WTC11 (cell line): ENCODE measurements at regions not wholly inside any gene's neighbourhood (a gene's known extent, or its start where the extent isn't known, plus 50 kb on each side); places are given as distances from the start of the nearest gene placed in this dataset.

Experiments used
- ATAC-seq: fragments of 200-7000 bp; cut with Tn5 transposase; 2 replicates; pipeline ENCODE4 v1.10.0; 2021; ENCODE audit warnings: mild to moderate bottlenecking, moderate library complexity
- CTCF ChIA-PET: fragments of 300-600 bp; sonication (Branson Sonifier 250); formaldehyde crosslinking; loops from one replicate; lab custom pipeline; 2021; ENCODE audit warnings: antibody characterized with exemption; lab: Charles Lee
- POLR2A ChIA-PET: fragments of 350-600 bp; sonication (Branson Sonifier 250); formaldehyde crosslinking; loops from one replicate; lab custom pipeline; 2021; ENCODE audit warnings: antibody characterized with exemption; lab: Charles Lee
- DNase-seq: peaks from one replicate; pipeline ENCODE4 v3.0.0; 2021; ENCODE audit warnings: low spot score
- H3K27ac Mint-ChIP-seq: 2 replicates; pipeline ENCODE4 v1.8.0; 2021; ENCODE audit warnings: mixed read lengths
- H3K27me3 Mint-ChIP-seq: 2 replicates; pipeline ENCODE4 v1.8.0; 2021; ENCODE audit warnings: low read depth, mild to moderate bottlenecking, moderate library complexity, mixed read lengths
- H3K36me3 Mint-ChIP-seq: 2 replicates; pipeline ENCODE4 v1.8.0; 2021; ENCODE audit warnings: mixed read lengths
- H3K4me1 Mint-ChIP-seq: 2 replicates; pipeline ENCODE4 v1.8.0; 2022; ENCODE audit warnings: mixed read lengths
- H3K4me3 Mint-ChIP-seq: 2 replicates; pipeline ENCODE4 v1.8.0; 2021; ENCODE audit warnings: mild to moderate bottlenecking, moderate library complexity, mixed read lengths
- H3K9me3 Mint-ChIP-seq: 2 replicates; pipeline ENCODE4 v1.8.0; 2021; ENCODE audit warnings: mixed read lengths
- ATF1 ChIP-seq: sonication (generic); formaldehyde crosslinking; IDR thresholded peaks from 2 replicates; pipeline ENCODE4 v1.8.1; 2023; ENCODE audit warnings: mild to moderate bottlenecking, moderate library complexity, missing genetic modification reagents
- CREB1 ChIP-seq: sonication (generic); formaldehyde crosslinking; IDR thresholded peaks from 2 replicates; pipeline ENCODE4 v1.8.0; 2023; ENCODE audit warnings: mild to moderate bottlenecking, missing genetic modification reagents
- ETV6 ChIP-seq: sonication (generic); formaldehyde crosslinking; IDR thresholded peaks from 2 replicates; pipeline ENCODE4 v1.8.1; 2022; ENCODE audit warnings: mild to moderate bottlenecking, missing genetic modification reagents
- FOXP1 ChIP-seq: sonication (generic); formaldehyde crosslinking; IDR thresholded peaks from 2 replicates; pipeline ENCODE4 v1.8.0; 2022; ENCODE audit warnings: missing genetic modification reagents, mild to moderate bottlenecking, moderate library complexity, borderline replicate concordance
- GRHL2 ChIP-seq: fragments of 250-450 bp; sonication (Bioruptor Pico); IDR thresholded peaks from 2 replicates; pipeline ENCODE4 v1.8.0; 2022; ENCODE audit warnings: mild to moderate bottlenecking, moderate library complexity; ENCODE audit not compliant: insufficient replicate concordance, severe bottlenecking
- JUN ChIP-seq: sonication (generic); formaldehyde crosslinking; IDR thresholded peaks from 2 replicates; pipeline ENCODE4 v1.8.0; 2023; ENCODE audit warnings: mild to moderate bottlenecking, missing genetic modification reagents
- MXD4 ChIP-seq: fragments of 250-450 bp; sonication (Bioruptor Pico); IDR thresholded peaks from 2 replicates; pipeline ENCODE4 v1.8.0; 2021; ENCODE audit warnings: mild to moderate bottlenecking, moderate library complexity, borderline replicate concordance
- MYBL2 ChIP-seq: sonication (generic); formaldehyde crosslinking; IDR thresholded peaks from 2 replicates; pipeline ENCODE4 v1.8.1; 2023; ENCODE audit warnings: mild to moderate bottlenecking, moderate library complexity, missing genetic modification reagents
- NR1H2 ChIP-seq: sonication (generic); formaldehyde crosslinking; IDR thresholded peaks from 2 replicates; pipeline ENCODE4 v1.9.0; 2021; ENCODE audit warnings: mild to moderate bottlenecking, moderate library complexity, missing genetic modification reagents
- NR3C1 ChIP-seq: sonication (generic); formaldehyde crosslinking; conservative IDR thresholded peaks from 2 replicates; pipeline ENCODE4 v1.8.1; 2023; ENCODE audit warnings: low read depth, mild to moderate bottlenecking, missing genetic modification reagents
- RELA ChIP-seq: sonication (generic); formaldehyde crosslinking; IDR thresholded peaks from 2 replicates; pipeline ENCODE4 v1.8.1; 2022; ENCODE audit warnings: missing genetic modification reagents, mild to moderate bottlenecking, borderline replicate concordance
- RORB ChIP-seq: fragments of 250-450 bp; sonication (Bioruptor Pico); IDR thresholded peaks from 2 replicates; pipeline ENCODE4 v1.9.0; 2021; ENCODE audit warnings: mild to moderate bottlenecking
- SOX15 ChIP-seq: fragments of 250-450 bp; sonication (Bioruptor Pico); IDR thresholded peaks from 2 replicates; pipeline ENCODE4 v1.9.0; 2021; ENCODE audit warnings: mild to moderate bottlenecking
- SP1 ChIP-seq: sonication (generic); formaldehyde crosslinking; conservative IDR thresholded peaks from 2 replicates; pipeline ENCODE4 v1.8.1; 2022; ENCODE audit warnings: missing genetic modification reagents
- ZNF232 ChIP-seq: sonication (generic); formaldehyde crosslinking; IDR thresholded peaks from 2 replicates; pipeline ENCODE4 v1.8.0; 2022; ENCODE audit warnings: mild to moderate bottlenecking, missing genetic modification reagents
- ZNF263 ChIP-seq: sonication (generic); formaldehyde crosslinking; IDR thresholded peaks from 2 replicates; pipeline ENCODE4 v1.8.1; 2022; ENCODE audit warnings: low read depth, mild to moderate bottlenecking, moderate library complexity, missing genetic modification reagents
- TF ChIP-seq, protein P1 (sequence below): sonication (generic); formaldehyde crosslinking; IDR thresholded peaks from 2 replicates; pipeline ENCODE4 v1.8.1; 2023; ENCODE audit warnings: mild to moderate bottlenecking, missing genetic modification reagents, moderate library complexity
- TF ChIP-seq, protein P2 (sequence below): sonication (generic); formaldehyde crosslinking; conservative IDR thresholded peaks from 2 replicates; pipeline ENCODE4 v1.8.1; 2022; ENCODE audit warnings: mild to moderate bottlenecking, missing genetic modification reagents
- TF ChIP-seq, protein P3 (sequence below): sonication (generic); formaldehyde crosslinking; IDR thresholded peaks from 2 replicates; pipeline ENCODE4 v1.8.1; 2022; ENCODE audit warnings: mild to moderate bottlenecking, moderate library complexity, missing genetic modification reagents
- TF ChIP-seq, protein P4 (sequence below): fragments of 250-450 bp; sonication (Bioruptor Pico); IDR thresholded peaks from 2 replicates; pipeline ENCODE4 v1.9.0; 2021; ENCODE audit warnings: mild to moderate bottlenecking
- TF ChIP-seq, protein P5 (sequence below): sonication (generic); formaldehyde crosslinking; IDR thresholded peaks from 2 replicates; pipeline ENCODE4 v1.8.1; 2022; ENCODE audit warnings: mild to moderate bottlenecking, missing genetic modification reagents, moderate library complexity, borderline replicate concordance
- TF ChIP-seq, protein P6 (sequence below): fragments of 250-450 bp; sonication (Bioruptor Pico); IDR thresholded peaks from 2 replicates; pipeline ENCODE4 v1.8.0; 2021; ENCODE audit warnings: mild to moderate bottlenecking
- TF ChIP-seq, protein P7 (sequence below): sonication (generic); formaldehyde crosslinking; IDR thresholded peaks from 2 replicates; pipeline ENCODE4 v1.8.1; 2023; ENCODE audit warnings: mild to moderate bottlenecking, moderate library complexity, missing genetic modification reagents
- TF ChIP-seq, protein P8 (sequence below): sonication (generic); formaldehyde crosslinking; IDR thresholded peaks from 2 replicates; pipeline ENCODE4 v1.8.1; 2023; ENCODE audit warnings: mild to moderate bottlenecking, missing genetic modification reagents

DNA sequence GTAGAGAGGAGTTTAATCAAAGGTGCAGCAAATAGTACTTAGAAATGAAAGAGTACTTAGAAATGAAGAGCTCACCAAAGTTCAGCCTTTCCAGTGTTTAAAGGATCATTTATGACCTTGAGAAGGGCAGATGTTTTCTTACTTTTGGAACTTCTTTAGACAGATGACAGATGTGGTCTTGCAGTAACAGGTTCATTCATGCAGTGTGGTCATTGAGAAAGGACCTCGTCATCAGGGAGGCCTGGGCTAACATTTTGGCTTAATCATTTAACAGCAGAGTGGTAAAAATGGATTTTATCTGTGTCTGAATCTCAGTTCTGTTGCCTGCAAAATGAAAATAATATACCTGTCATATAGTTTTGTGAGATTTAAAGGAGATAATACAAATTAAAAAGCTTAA lies 75.1 kb upstream of the NT5C1B start:
- CTCF ChIA-PET = no interaction called here
- DNase-seq = no peak
- no peak for TF ChIP-seq RELA
- TF ChIP-seq, protein P1, sequence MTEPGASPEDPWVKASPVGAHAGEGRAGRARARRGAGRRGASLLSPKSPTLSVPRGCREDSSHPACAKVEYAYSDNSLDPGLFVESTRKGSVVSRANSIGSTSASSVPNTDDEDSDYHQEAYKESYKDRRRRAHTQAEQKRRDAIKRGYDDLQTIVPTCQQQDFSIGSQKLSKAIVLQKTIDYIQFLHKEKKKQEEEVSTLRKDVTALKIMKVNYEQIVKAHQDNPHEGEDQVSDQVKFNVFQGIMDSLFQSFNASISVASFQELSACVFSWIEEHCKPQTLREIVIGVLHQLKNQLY (CRISPR knock-in tag) = no peak
- TF ChIP-seq, protein P2, sequence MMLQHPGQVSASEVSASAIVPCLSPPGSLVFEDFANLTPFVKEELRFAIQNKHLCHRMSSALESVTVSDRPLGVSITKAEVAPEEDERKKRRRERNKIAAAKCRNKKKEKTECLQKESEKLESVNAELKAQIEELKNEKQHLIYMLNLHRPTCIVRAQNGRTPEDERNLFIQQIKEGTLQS (CRISPR knock-in tag) = no peak
- TF ChIP-seq MYBL2 (CRISPR knock-in tag) = no peak
- TF ChIP-seq, protein P3, sequence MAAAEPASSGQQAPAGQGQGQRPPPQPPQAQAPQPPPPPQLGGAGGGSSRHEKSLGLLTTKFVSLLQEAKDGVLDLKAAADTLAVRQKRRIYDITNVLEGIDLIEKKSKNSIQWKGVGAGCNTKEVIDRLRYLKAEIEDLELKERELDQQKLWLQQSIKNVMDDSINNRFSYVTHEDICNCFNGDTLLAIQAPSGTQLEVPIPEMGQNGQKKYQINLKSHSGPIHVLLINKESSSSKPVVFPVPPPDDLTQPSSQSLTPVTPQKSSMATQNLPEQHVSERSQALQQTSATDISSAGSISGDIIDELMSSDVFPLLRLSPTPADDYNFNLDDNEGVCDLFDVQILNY = no peak
- TF ChIP-seq GRHL2 (CRISPR knock-in tag) = no peak
- TF ChIP-seq JUN (CRISPR knock-in tag) = no peak
- no peak for TF ChIP-seq ATF1 (CRISPR knock-in tag)
- no peak for TF ChIP-seq CREB1
- TF ChIP-seq, protein P4, sequence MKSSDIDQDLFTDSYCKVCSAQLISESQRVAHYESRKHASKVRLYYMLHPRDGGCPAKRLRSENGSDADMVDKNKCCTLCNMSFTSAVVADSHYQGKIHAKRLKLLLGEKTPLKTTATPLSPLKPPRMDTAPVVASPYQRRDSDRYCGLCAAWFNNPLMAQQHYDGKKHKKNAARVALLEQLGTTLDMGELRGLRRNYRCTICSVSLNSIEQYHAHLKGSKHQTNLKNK (CRISPR knock-in tag) = no peak
- TF ChIP-seq ZNF263 (CRISPR knock-in tag) = no peak
- TF ChIP-seq, protein P5, sequence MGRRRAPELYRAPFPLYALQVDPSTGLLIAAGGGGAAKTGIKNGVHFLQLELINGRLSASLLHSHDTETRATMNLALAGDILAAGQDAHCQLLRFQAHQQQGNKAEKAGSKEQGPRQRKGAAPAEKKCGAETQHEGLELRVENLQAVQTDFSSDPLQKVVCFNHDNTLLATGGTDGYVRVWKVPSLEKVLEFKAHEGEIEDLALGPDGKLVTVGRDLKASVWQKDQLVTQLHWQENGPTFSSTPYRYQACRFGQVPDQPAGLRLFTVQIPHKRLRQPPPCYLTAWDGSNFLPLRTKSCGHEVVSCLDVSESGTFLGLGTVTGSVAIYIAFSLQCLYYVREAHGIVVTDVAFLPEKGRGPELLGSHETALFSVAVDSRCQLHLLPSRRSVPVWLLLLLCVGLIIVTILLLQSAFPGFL (CRISPR knock-in tag) = no peak
- TF ChIP-seq, protein P6, sequence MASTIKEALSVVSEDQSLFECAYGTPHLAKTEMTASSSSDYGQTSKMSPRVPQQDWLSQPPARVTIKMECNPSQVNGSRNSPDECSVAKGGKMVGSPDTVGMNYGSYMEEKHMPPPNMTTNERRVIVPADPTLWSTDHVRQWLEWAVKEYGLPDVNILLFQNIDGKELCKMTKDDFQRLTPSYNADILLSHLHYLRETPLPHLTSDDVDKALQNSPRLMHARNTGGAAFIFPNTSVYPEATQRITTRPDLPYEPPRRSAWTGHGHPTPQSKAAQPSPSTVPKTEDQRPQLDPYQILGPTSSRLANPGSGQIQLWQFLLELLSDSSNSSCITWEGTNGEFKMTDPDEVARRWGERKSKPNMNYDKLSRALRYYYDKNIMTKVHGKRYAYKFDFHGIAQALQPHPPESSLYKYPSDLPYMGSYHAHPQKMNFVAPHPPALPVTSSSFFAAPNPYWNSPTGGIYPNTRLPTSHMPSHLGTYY (CRISPR knock-in tag) = no peak
- no peak for TF ChIP-seq SOX15
- TF ChIP-seq MXD4 (CRISPR knock-in tag) = no peak
- no peaks in the 10 kb centered on the region for H3K9me3 Mint-ChIP-seq
- no peak overlapping the region for H3K4me3 Mint-ChIP-seq
- POLR2A ChIA-PET = no interaction called here
- no peaks in the 10 kb centered on the region for H3K36me3 Mint-ChIP-seq
- no peaks in the 10 kb centered on the region for H3K4me1 Mint-ChIP-seq
- H3K27me3 Mint-ChIP-seq = no peaks in the 10 kb centered on the region
- no peak overlapping the region for H3K27ac Mint-ChIP-seq
- no peak for ATAC-seq

DNA sequence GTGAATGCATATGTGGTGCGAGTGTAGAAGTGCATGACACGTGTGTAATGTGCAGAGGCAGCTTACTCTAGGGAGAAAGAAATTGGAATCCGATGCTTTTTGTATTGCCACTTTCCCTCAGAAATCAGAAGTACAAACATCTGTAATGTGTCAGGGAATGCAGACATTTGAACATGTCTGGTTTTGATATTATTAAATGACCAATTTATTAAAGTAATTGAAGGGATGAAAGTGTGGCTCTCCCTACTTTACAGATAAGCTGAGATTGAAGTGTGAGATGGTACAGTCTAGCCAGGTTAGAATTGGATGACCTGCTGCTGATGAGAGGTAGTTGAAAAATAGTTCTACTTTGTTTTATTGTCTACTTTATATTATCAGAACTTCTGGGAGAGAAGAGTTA lies 74.5 kb upstream of the NT5C1B start:
- no peak for DNase-seq
- H3K36me3 Mint-ChIP-seq = no peaks in the 10 kb centered on the region
- H3K27ac Mint-ChIP-seq = no peak overlapping the region
- no peaks in the 10 kb centered on the region for H3K9me3 Mint-ChIP-seq
- no peaks in the 10 kb centered on the region for H3K27me3 Mint-ChIP-seq
- ChIA-PET POLR2A (interaction anchor here (0.7 kb wide), 1 partner anchor 573 kb away, joined by 4 read pairs; no protein-coding TSS in a partner anchor), CTCF (interaction anchor here (1.2 to 2.4 kb wide), 2 partner anchors 26 to 144 kb away, joined by 3 to 9 read pairs; no protein-coding TSS in a partner anchor)
- ATAC-seq = no peak
- no peaks in the 10 kb centered on the region for H3K4me1 Mint-ChIP-seq
- no peak overlapping the region for H3K4me3 Mint-ChIP-seq
- TF ChIP-seq ZNF232 (CRISPR knock-in tag) (no peak), NR1H2 (CRISPR knock-in tag) (no peak), ETV6 (no peak), NR3C1 (CRISPR knock-in tag) (no peak), SP1 (no peak), FOXP1 (no peak), RORB (no peak)
- TF ChIP-seq, protein P7, sequence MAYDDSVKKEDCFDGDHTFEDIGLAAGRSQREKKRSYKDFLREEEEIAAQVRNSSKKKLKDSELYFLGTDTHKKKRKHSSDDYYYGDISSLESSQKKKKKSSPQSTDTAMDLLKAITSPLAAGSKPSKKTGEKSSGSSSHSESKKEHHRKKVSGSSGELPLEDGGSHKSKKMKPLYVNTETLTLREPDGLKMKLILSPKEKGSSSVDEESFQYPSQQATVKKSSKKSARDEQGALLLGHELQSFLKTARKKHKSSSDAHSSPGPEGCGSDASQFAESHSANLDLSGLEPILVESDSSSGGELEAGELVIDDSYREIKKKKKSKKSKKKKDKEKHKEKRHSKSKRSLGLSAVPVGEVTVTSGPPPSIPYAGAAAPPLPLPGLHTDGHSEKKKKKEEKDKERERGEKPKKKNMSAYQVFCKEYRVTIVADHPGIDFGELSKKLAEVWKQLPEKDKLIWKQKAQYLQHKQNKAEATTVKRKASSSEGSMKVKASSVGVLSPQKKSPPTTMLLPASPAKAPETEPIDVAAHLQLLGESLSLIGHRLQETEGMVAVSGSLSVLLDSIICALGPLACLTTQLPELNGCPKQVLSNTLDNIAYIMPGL (CRISPR knock-in tag) = no peak
- TF ChIP-seq, protein P5 (CRISPR knock-in tag) = no peak
- TF ChIP-seq, protein P3 = no peak
- TF ChIP-seq, protein P8, sequence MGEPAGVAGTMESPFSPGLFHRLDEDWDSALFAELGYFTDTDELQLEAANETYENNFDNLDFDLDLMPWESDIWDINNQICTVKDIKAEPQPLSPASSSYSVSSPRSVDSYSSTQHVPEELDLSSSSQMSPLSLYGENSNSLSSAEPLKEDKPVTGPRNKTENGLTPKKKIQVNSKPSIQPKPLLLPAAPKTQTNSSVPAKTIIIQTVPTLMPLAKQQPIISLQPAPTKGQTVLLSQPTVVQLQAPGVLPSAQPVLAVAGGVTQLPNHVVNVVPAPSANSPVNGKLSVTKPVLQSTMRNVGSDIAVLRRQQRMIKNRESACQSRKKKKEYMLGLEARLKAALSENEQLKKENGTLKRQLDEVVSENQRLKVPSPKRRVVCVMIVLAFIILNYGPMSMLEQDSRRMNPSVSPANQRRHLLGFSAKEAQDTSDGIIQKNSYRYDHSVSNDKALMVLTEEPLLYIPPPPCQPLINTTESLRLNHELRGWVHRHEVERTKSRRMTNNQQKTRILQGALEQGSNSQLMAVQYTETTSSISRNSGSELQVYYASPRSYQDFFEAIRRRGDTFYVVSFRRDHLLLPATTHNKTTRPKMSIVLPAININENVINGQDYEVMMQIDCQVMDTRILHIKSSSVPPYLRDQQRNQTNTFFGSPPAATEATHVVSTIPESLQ (CRISPR knock-in tag) = no peak
